Thyroid gland (tissue), 4 donors: ENCODE measurements at regions not wholly inside any gene's neighbourhood (a gene's known extent, or its start where the extent isn't known, plus 50 kb on each side); places are given as distances from the start of the nearest gene placed in this dataset.

ENCODE experiments used
- POLR2A ChIP-seq, 2 donors: fragments of 450-650 bp; IDR thresholded peaks; one replicate each; pipeline ENCODE4 v1.6.1; 2017; ENCODE audit warnings: antibody characterized with exemption in 2 of 2, mild to moderate bottlenecking in 2 of 2, moderate library complexity in 1 of 2
- TF ChIP-seq, protein P1 (sequence below), 6 experiments: fragments of 200-600 bp in 3 of 6; fragments of 450-650 bp in 3 of 6; sonication (generic) in 3 of 6; IDR thresholded peaks; one replicate each; pipeline ENCODE4 v1.5.1; 2016 to 2019; ENCODE audit warnings: antibody characterized with exemption in 6 of 6, mild to moderate bottlenecking in 2 of 6, inconsistent platforms in 1 of 6, moderate library complexity in 1 of 6

DNA sequence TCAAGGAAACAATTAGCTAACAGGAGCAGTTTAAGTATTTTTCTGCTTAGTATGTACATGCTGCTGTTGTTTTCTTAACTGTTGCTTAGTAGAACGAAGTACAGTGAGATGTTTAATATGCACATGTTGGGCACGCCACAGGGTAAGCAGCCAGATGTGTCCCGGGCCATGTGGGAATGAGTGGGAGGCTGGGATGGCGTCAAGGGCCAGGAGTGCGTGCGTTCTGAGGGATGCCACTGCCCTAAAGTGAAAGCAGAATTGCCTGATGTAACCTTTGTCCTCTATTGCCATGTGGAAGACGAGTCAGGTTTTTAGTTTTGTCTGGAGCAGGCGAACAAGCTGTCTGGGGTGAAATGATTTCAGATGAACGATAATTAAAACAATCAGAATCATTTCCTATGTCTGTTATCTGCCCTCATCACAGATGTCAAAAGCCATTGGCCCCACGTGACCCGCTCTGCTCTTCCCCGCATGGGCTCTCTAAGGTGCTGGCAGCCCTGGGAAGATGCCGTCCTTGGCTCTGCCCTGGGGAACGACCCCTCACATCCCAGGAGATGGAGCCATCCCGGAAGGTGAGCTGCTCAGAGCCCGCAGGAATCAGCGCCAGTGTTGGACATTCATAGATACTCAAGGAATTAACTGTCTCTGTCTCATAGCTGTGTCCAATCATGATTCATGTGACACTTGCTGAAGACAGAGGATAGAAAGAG lies 356.6 kb upstream of the IRX4 start:
- TF ChIP-seq, protein P1, sequence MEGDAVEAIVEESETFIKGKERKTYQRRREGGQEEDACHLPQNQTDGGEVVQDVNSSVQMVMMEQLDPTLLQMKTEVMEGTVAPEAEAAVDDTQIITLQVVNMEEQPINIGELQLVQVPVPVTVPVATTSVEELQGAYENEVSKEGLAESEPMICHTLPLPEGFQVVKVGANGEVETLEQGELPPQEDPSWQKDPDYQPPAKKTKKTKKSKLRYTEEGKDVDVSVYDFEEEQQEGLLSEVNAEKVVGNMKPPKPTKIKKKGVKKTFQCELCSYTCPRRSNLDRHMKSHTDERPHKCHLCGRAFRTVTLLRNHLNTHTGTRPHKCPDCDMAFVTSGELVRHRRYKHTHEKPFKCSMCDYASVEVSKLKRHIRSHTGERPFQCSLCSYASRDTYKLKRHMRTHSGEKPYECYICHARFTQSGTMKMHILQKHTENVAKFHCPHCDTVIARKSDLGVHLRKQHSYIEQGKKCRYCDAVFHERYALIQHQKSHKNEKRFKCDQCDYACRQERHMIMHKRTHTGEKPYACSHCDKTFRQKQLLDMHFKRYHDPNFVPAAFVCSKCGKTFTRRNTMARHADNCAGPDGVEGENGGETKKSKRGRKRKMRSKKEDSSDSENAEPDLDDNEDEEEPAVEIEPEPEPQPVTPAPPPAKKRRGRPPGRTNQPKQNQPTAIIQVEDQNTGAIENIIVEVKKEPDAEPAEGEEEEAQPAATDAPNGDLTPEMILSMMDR (IDR thresholded peaks at IDR 0.05) = no peak
- no peak for TF ChIP-seq POLR2A (IDR thresholded peaks at IDR 0.05)
